Activated CD4-positive, CD25-positive, alpha-beta regulatory T cell treated with anti-CD3 and anti-CD28 coated beads, Interleukin-2, amount 50 U/mL, for 24 hours (primary cell): ENCODE measurements at regions not wholly inside any gene's neighbourhood (a gene's known extent, or its start where the extent isn't known, plus 50 kb on each side); places are given as distances from the start of the nearest gene placed in this dataset.

Experiments used
- ATAC-seq, 2 donors: fragments of 150-1000 bp; cut with Tn5 transposase; one replicate each; pipeline ENCODE4 v1.10.0; 2021; ENCODE audit warnings: mild to moderate bottlenecking in 1 of 2, moderate library complexity in 1 of 2

DNA sequence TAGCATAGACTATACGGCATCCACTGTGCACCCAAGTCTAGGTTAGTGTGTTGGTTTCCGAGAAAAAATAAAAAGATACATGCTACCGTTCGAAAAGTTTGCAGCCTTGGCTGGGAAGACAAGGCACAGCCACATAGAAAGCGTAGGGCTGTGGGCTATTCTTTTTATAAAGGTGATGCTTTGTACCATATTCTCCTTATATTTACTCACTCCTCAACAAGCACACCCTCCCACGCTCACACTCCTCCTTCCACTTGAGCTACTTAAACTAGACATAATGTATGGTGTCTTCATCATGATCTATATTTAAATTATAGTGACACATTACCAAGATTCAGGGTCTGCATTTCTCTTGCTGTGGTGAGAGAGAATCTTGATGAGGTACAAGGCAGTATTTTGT, 1416.5 kb downstream of the AACS start:
- ATAC-seq: no peak

DNA sequence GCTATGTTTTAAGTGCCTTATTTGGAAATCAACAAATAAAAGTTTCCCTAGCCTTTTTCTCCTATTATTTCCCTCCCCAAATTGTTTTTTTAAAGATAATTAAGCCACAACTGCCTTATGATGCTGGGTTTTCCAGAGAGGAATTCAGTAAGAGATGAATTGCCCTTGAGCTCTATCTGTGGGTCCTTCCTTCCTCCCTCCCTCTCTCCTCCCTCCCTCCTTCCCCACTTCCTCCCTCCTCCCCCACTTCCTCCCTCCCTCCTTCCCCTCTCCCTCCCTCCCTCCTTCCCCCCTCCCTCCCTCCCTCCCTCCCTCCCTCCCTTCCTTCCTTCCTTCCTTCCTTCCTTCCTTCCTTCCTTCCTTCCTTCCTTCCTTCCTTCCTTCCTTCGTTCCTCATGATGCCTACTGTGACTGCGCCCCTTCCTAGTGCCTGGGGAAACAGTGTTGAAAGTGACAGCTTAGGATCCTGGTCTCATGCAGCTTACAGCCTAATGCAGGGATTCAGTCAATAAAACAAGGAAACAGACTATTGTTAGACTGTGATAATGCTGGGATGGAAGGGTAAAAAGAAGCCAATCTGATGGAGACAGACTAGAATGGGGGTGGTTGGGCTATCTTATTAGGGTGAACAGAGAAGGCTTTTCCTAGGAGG, 1417.1 kb downstream of the AACS start:
- ATAC-seq: no peak

DNA sequence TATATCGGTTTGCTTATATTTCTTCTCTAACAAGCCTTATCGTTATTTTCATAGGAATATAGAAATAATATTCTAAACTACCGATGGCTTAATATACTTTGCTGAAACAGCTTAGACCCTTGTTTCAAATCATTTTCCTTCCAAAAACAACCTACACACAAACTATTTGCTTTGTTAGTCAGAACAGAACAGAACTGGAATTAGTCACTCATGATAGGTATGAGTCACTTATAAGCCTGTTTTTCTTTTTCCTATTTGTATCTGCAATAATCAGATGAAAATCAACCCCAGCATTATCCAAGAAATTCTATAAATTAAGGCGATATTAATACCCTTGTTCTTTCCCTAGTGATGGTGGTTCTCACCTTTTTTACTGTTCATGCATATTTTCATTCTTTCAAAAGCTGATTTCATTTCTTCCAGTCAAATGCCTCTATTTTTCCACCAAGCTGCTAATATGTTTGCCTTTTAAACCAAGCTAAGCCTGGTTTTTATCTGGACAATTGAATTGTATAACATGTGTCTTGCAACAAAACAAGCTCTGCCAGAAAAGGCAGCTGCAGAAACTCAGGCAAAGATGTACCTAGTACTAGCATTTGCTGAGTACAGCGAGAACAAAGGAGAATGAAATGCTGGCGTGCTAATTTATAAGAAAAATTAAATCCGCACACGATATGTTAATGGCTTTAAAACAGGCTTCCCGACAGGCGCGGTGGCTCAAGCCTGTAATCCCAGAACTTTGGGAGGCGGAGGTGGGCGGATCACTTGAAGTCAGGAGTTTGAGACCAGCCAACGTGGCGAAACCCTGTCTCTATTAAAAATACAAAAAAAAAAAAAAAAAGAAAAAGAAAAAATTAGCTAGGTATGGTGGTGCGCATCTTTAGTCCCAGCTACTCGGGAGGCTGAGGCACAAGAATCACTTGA, 1418.2 kb downstream of the AACS start:
- no peak for ATAC-seq

DNA sequence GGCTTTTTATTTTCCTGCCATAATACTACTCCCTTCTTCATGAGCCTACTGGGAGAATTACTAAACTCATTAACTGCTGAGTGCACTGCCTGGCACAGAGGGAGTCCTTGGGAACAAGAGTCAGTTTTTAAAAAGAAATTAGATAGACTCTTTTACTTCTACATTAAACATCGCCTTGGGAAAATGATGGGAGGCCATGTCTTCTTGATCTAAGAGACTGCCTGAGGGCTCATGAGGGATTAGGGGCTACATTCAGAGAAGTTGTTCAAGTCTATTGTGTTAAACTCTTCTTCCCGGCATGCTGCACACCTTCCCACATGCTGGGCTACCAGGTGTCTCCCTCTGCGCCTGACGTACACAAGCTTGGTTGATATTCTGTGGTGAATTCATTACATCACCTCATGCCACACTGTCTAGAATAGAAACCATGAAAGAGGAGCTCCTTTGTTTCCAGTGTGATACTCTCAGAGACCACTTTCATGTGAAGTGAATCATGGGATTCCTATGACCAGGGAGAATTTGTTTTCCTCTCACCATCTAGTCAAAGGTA, 1422.3 kb downstream of the AACS start:
- no peak for ATAC-seq

DNA sequence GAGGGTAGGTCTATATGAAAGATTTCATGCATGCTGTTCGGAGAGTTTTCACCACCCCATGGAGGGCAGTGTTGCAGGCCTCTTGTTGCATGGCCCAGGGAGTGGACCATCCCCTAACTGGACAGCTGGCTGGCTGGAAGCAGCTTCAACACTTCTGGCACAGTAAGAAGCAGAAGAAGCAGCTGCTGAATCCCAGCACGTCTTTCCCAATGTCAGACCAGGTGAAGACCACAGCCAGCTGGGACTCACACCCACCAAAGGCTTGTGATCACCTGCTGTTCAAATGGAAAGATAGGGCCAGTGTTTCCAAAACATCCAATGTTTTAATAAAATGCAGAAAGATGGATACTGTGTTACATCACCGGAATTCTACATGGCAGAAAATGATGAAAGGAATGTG, 1423.6 kb downstream of the AACS start:
- no peak for ATAC-seq

DNA sequence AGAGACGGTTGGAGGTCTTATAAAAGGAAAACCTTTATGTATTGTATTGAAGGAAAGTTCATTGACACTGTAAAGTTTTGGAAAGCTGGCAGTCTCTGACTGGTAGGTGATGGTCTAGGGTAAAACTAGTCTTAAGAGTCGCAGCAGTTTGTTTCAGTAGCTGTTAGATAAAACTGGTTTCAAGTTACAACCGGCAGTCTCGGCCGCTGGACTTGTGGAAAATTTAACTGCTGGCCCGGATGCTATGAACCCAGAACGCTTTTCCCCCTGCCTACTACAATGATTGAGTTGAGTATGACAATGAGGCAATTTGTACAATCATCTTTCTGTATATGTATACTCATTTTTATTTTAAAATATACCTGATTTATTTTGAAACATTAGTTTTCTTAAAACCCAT, 1426.9 kb downstream of the AACS start:
- no peak for ATAC-seq

DNA sequence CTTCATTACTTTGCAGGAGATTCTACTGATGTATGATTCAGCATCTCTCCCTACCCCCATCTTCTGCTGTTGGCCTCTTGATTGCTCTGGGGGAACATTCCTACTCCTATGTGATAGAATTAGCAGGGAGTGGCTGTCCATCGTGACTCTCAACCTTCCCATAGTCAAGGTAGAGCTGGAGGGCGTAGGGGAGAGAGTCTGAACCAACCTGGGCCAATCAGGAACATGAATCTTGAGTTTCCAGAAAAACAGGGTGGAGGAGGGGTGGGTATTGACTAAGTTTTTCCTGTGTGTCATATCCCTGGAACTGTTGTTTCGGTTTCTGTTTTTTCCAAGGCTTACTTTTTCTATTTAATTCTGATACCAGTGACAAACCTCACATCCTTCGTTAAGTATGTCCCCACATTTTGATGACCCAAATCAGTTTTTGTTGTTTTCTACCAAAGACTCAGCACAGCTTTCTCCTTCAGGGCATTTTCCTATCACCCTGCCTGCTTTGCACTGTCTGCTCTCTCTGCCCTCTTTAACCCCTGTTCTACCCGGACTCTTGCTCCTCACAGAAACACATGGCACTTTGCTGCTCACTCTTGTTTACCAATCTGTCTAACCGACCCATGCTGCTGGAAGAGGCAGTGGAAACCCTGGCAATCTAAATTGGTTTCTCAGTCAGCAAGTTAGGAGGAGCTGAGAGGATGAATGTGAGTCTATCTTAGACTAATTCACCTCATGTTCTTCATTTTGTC, 1428.3 kb downstream of the AACS start:
- ATAC-seq: no peak

DNA sequence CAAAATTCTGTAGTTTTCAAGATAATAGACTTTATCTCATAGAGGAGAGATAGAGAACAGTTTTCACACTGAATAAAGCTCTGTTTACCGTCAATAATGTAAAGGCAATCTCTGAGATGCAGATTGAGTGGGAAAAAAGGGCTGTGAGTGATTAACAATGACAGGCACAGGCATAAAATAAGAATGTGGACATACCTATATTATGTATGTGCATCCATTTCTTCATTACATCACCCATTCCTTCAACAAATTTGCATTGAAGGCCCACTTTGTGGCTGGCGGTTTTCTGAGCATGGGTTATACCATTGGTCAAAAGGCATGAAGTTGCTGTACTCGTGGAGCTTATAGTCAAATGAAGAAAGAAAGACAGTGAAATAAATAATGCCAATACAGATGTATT, 1431.0 kb downstream of the AACS start:
- ATAC-seq: no peak

DNA sequence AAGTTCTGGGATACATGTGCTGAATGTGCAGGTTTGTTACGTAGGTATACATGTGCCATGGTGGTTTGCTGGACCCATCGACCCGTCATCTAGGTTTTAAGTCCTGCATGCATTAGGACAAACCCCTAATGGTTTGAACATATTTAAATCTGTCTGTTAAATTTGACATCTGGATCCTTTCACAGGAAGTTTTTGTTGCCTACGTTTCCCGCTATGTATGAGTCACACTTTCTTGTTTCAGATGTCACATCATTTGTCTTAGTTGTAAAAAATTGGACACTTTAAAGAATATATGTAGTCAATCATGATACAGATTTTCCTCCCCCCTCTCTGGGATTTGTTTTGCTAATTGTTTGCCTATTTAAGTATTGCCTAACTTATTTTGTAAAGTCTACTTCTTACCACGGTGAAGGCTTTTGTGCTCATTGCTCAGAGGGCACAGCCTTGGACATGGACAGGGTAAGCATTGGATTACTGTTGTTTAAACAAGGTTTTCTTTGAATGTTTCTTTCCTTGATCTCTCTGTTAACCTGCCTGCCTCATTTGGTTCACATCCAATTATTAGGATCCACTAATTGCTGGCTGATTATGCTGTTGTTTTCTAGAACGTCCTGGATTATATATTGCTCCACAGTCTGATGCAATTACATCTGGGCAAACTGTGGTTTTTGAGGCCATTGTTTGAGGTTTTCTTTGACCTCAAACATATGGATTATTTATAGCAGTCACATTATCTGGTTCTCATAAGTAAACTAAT, 1441.4 kb downstream of the AACS start:
- ATAC-seq: no peak

DNA sequence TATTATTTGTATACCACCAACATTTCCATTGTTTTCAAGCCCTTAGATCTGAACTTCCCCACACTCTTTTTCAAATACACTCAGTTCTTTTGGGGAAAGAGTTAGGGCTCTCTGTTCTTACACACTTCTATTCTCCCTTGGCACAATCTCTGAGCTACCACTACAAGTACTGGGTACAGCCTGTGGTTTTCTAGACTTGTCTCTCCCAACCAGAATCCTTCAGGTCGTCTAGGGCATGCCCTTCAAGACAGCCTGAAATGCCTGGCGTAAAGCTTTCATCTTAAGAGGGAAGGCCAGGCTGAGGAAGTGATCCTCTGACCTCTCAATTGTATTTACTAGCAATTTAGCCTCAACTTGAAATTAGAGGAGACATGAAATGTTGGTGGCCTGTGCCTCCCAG, 1442.0 kb downstream of the AACS start:
- no peak for ATAC-seq

DNA sequence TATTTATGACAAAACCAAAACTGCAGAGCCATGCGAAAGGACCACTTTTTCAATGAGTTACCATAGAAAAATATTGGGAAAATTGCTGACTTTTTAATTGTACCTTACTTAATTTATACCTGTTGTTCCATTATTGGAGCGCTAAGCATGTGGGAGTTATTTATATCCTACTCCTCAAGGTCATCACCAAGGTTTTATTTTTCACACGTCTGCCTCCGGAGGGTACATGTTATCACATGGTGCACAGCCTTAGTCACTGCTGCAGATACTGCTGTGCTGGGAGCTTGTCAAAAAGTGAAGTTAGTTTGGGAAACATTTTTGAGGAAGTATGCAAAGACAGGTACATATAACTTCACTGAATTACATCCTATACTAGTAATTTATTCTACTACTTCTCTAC, 1444.3 kb downstream of the AACS start:
- no peak for ATAC-seq

DNA sequence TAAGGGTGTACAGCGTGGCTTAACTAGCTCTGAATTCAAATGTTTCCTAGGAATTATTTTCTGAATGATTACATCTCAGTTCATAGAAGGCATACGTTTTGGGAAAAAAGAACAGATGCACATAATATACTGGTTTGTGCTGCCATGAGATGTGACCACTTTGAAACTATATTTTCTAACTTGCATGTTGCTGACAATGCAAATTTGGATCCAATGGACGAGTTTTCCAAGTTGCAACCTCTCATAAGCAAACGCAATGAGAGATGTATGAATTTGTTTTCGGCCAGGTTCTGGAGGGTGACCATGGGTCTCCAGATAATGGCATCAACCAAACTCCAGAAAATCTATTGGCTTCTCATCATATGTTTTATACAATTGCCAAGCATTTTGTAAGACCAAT, 1445.4 kb downstream of the AACS start:
- ATAC-seq: no peak

DNA sequence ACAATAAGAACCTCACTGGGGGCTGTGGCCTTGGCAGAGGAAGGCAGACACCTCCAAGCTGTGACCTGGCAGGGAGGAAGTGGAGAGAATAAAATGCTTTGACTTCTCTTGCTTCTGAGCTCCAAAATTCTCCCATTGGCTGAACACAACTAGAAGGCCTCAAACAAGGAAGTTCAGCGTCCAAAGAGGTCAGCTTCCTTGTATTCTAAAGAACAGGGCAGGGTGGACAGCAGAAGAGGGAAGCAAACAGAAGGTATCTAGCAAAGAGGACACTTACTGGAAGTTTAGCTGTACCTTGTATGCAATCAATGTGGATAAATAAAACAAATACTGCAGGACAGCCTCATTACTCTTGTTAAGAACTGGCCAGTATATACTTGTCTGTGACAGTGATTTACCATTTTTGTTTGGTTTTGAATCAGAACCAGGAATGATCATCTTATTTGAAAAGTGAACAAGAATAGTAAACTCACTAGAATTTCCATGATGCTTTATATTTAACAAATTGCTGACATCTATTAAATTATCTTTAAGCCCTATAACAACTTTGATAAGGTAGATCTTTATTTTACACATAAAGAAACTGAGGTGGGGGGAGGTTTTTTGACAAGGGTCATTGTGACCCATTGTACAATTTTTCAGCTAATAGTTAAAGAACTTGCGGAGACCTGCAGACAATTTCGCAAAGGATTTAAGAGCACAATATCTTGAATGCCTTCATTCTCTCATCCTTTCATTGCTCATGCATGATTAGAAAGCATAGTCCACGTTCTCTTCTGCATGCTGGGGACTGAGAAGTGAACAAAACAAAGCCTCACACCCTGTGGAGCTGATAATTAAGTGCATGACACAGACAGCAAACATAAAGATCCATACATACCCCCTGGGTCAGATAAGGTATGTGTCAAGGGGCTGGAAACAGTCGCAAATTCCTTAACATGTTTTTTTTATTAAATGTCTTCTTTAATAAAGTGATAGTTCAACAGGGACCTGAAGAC, 1448.0 kb downstream of the AACS start:
- ATAC-seq: no peak

DNA sequence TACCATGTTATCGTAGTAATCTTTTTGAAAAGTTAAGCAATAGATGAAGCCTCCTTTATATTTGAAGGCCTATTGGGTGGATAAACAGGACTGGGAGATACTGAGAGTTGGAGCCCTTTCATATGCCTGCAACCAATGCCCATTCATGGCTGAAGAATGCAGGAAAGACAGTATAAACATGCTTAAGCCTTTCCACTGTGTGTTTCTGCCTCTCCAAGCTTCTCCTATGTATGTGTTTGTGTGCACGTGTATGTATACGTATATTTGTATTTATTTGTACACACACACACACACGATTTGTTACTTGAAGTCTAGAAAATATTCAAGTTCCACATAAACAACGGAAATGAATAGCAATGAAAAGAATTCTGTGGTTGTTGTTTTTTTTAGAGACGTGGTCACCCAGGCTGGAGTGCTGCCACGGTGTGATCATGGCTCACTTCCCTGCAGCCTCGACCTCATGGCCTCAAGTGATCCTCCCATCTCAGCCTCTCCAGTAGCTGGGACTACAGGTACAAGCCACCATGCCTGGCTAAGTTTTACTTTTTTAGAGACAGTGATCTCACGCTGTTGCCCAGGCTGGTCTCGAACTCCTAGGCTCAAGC, 1453.5 kb downstream of the AACS start:
- no peak for ATAC-seq

DNA sequence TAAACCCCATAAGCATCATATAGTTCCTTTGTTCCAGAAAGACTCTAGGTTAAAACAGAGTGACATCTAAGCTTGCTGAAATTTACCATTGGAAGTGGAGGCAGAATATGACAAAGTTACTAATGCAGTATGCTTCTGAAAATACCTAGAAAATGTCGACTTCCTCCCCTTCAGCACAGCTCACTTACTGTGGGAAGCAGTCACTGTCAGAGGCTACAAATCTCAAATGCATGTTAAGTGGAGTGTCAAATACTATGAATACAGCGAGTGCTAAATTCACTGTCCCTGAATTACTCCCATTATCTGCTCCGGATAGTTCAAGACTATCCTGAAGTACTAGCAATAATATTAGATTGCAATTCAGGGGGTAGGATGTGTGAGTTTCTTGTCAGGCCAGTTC, 1454.6 kb downstream of the AACS start:
- ATAC-seq: no peak

DNA sequence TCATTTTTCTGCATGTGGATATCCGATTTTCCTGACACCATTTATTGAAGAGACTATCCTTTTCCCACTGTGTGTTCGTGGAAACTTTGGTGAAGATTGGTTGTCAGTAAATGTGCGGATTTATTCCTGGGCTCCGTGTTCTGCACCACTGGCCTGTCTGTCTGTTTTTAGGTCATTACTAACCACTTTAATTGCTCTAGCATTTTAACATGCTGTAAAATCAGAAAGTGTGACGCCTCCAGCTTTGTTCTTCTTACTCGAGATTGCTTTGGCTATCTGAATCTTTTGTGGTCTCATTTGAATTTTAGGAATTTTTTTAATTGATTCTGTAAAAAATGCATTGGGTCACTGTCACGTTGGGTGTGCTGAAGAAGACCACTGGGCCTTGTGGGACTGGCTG, 1458.7 kb downstream of the AACS start:
- ATAC-seq: no peak

DNA sequence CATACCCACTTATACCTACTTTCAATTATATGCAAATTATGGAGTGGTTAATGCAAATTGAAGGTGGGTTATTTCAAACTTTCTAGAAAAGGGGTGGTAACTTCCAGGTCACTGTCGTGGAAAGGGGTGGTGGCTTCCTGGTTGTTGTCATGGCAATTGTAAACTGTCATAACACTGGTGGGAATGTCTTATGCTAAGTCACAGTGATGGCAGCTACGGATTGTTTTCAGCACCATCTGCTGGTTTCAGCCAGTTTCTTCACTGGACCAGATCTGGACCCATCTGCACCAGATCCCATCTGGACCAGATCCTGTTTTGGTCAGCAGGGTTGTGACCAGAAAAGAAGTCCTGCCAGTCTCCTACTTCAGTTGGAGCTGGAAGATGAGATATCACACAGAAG, 1469.3 kb downstream of the AACS start:
- ATAC-seq: no peak

DNA sequence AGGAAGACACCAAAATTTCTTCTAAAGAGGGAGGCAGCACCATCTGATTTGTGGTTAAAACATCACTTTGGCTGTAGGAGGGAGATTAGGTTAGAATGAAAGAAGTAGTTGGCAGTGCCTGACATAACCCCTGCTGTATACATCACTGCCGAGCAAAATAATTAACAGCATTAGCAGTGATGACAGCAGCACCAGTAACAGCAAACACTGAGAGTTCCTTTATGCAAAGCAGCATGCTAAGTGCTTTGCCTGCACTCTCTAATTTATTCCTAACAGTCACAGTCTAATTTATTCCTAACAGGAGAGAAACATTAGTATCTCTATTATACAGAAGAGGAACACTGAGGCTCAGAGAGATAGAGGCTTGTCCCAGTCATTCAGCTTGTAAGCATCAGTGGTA, 1469.7 kb downstream of the AACS start:
- ATAC-seq: no peak

DNA sequence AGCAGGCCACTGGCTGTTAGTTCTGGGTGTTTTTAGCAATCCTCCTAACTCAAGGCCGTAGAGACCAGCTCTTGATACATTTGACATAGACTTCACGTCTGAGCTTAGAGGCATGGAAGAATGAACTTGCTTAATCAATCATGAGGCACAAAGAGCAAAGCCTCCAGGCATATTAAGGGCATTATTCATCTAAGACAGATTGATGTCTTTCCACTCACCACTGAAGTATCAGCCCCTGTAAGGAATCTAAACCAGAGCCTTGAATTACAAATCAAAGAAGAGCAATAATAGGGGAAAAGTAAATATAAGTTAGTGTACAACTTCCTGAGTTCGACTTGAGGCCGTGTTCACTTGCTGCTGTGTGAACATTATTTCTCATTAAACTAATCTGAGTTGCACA, 1470.7 kb downstream of the AACS start:
- ATAC-seq: no peak

DNA sequence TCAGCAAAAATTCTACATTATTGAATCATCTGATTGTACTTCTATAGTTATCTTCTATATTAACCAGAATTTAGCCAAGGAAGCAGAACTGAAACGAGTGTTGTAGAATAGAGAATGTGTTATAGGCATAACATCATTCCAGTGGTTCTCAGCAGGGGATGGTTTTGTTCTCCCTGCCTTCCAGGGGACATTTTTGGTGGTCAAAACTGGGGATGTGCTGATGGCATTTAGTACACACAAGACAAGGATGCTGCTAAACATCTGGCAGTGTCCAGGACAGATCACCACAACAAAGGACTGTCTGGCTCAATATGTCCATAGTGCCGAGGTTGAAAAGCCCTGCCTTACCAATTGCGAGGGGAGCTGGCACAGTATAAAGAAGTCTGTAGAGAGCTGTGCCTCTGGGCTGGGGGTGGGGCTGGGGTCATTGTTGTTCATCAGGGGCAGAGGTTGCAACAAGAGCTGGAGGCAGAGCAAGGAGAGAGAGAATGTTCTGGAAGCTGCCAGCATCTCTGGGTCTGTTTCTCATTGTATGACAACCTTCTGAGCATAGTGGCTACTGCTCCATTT, 1472.8 kb downstream of the AACS start:
- ATAC-seq: no peak

DNA sequence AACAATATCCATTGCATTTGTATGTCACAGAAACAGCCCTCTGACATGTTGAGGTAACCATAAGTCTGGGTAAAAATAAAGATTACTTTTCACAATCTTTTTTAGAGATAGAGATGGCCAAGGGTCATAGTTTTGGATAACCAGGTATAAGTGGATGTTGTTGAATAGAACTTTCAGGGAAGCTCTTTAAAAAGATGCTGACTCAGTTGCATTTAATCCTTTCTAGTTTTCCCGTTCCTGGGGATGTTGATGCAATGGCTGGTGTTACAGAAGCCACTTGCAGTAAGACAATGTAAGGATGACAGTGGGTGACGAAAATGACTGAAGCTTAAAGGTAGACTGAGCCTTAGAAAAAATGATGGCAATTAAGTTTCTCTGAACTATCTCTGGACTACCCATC, 1473.7 kb downstream of the AACS start:
- no peak for ATAC-seq
